ENCODE measurements at regions not wholly inside any gene's neighbourhood (a gene's known extent, or its start where the extent isn't known, plus 50 kb on each side); places are given as distances from the start of the nearest gene placed in this dataset.

- Histone ChIP-seq H3K36me3 (ENCODE audit: insufficient read depth) (no peaks in the 10 kb centered on the region), H3K79me2 (replicated peaks; ENCODE audit: insufficient read depth) (no peaks in the 10 kb centered on the region), H3K27ac (ENCODE audit: low read depth) (no peak overlapping the region), H3K9me2 (ENCODE audit: insufficient read depth) (0 out of 2 replicates have a peak, but pooled peaks cover 8% of the 10 kb centered on the region), H3K27me3 (ENCODE audit: insufficient read depth) (no peaks in the 10 kb centered on the region), H3K4me2 (no peak overlapping the region), H3K4me3 (no peak overlapping the region), H4K20me1 (replicated peaks; ENCODE audit: insufficient read depth) (no peaks in the 10 kb centered on the region), H3F3A (replicated peaks; ENCODE audit: low read depth) (no peaks in the 10 kb centered on the region), H3K4me1 (ENCODE audit: insufficient read depth) (no peaks in the 10 kb centered on the region), H2AFZ (no peak overlapping the region)
- Mint-ChIP-seq H3K4me3 (no peak overlapping the region), H3K36me3 (ENCODE audit: low read depth) (no peaks in the 10 kb centered on the region), H3K27me3 (ENCODE audit: insufficient read depth, low read depth, poor library complexity) (no peaks in the 10 kb centered on the region), H3K4me1 (no peaks in the 10 kb centered on the region), H3K9me3 (no peaks in the 10 kb centered on the region), H3K27ac (no peak overlapping the region)
- no peak for ATAC-seq
- TF ChIP-seq ZNF114 (CRISPR knock-in tag; IDR thresholded peaks at IDR 0.05), result no peak
- TF ChIP-seq ZNF331 (CRISPR knock-in tag; IDR thresholded peaks at IDR 0.05; ENCODE audit: low read depth), result no peak
- TF ChIP-seq REST (IDR thresholded peaks at IDR 0.05; ENCODE audit: unreplicated experiment), result no peak
- no peak for TF ChIP-seq ETS1 (IDR thresholded peaks at IDR 0.05)
- TF ChIP-seq JUNB (IDR thresholded peaks at IDR 0.05; ENCODE audit: unreplicated experiment), result no peak
- TF ChIP-seq ZNF462 (CRISPR knock-in tag; IDR thresholded peaks at IDR 0.05), result no peak
- no peak for TF ChIP-seq NANOG (IDR thresholded peaks at IDR 0.05; ENCODE audit: borderline replicate concordance)
- TF ChIP-seq POLR2AphosphoS5 (IDR thresholded peaks at IDR 0.05; ENCODE audit: low read depth), result no peak
- TF ChIP-seq STAT1 (IDR thresholded peaks at IDR 0.05; ENCODE audit: unreplicated experiment), result no peak
- TF ChIP-seq CREB1 (CRISPR knock-in tag; IDR thresholded peaks at IDR 0.05; ENCODE audit: low read depth), result no peak
- TF ChIP-seq EZH2 (IDR thresholded peaks at IDR 0.05; ENCODE audit: low read depth, unreplicated experiment), result no peak
- no peak for TF ChIP-seq EZH2phosphoT487 (IDR thresholded peaks at IDR 0.05; ENCODE audit: unreplicated experiment)
- no peak for TF ChIP-seq CTCF (conservative IDR thresholded peaks at IDR 0.05; ENCODE audit: low read depth in 2 of 2)
- no peak for DNase-seq (ENCODE audit: low spot score)
Observed at GRCh38 chr9:107805201-107805600, 315.6 kb upstream of the KLF4 start.

Data from GM23338 (cell line).